Central memory CD8-positive, alpha-beta T cell (primary cell): ENCODE measurements at regions not wholly inside any gene's neighbourhood (a gene's known extent, or its start where the extent isn't known, plus 50 kb on each side); places are given as distances from the start of the nearest gene placed in this dataset.
"Not testable (repeated sequence)": the region's sequence is repeated elsewhere in the genome, so short reads cannot be mapped to it uniquely, and the experiment has no call there.

ENCODE experiments used
- ATAC-seq: fragments of 150-1000 bp; cut with Tn5 transposase; replicated peaks from 2 replicates; pipeline ENCODE4 v1.10.0; 2022; ENCODE audit warnings: mild to moderate bottlenecking, moderate FRiP score, moderate number of reproducible peaks; ENCODE audit not compliant: poor library complexity, severe bottlenecking; ENCODE audit errors: extremely low read depth
- DNase-seq, 2 donors: peaks; one replicate each; pipeline ENCODE4 v3.0.0; 2021; ENCODE audit warnings: low spot score in 2 of 2
- H3K27ac Mint-ChIP-seq: one replicate; pipeline ENCODE4 v1.8.0; 2022; ENCODE audit warnings: low read depth, mild to moderate bottlenecking, moderate library complexity, mixed read lengths
- H3K27me3 Mint-ChIP-seq: one replicate; pipeline ENCODE4 v1.8.0; 2022; ENCODE audit warnings: mixed read lengths
- H3K36me3 Mint-ChIP-seq: one replicate; pipeline ENCODE4 v1.8.0; 2022; ENCODE audit warnings: mild to moderate bottlenecking, moderate library complexity, mixed read lengths; ENCODE audit not compliant: insufficient read depth
- H3K4me1 Mint-ChIP-seq: one replicate; pipeline ENCODE4 v1.8.0; 2022; ENCODE audit warnings: mixed read lengths
- H3K4me3 Mint-ChIP-seq: one replicate; pipeline ENCODE4 v1.8.0; 2022; ENCODE audit warnings: mild to moderate bottlenecking, moderate library complexity, mixed read lengths
- H3K9me3 Mint-ChIP-seq: one replicate; pipeline ENCODE4 v1.8.0; 2022; ENCODE audit warnings: mixed read lengths

DNA sequence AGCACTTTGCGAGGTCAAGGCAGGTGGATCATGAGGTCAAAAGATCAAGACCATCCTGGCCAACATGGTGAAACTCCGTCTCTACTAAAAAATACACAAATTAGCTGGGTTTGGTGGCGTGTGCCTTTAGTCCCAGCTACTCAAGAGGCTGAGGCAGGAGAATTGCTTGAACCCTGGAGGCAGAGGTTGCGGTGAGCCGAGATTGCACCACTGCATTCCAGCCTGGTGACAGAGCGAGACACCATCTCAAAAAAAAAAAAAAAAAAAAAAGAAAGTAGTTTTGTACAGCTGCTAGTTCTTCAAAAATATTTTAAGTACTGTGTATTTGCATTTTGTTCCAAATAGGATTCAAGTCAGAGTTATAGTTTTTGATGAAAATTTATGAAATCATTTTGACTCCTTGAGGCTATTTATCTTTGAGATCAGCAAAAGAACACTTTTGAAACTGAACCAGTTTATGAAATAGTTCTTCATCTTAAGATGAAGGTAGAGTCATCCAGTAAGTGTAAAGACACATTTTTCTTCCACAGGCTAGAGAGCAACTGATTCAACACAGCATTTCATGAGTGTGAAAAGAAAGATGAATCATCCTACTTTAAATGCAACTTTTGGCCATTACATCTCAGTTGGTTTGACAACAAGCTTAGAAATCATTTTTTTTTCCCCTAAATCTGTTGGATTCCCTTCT is 416.5 kb upstream of the KCNMB2 start:
- H3K27ac Mint-ChIP-seq, DNase-seq: not testable (repeated sequence)

DNA sequence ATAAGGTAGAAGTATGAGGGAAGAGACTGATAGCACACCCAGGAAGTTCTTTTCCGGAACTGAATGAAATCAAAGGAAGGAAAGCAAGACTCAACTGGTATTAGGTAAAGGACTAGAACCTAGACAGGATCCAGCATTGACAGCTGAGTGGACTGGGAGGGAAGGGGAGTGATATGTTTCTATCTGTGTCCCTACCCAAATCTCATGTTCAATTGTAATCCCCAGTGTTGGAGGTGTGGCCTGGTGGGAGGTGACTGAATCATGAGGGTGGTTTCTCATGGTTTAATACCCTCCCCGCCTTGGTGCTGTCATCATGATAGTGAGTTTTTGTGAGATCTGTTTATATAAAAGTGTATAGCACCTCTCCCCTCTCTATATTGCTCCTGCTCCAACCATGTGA is 415.9 kb upstream of the KCNMB2 start:
- no peak for ATAC-seq
- H3K36me3 Mint-ChIP-seq, result no peaks in the 10 kb centered on the region
- no peaks in the 10 kb centered on the region for H3K27me3 Mint-ChIP-seq
- peaks cover 13% of the 10 kb centered on the region for H3K9me3 Mint-ChIP-seq
- no peak for DNase-seq
- no peak overlapping the region for H3K4me3 Mint-ChIP-seq
- H3K4me1 Mint-ChIP-seq, result no peaks in the 10 kb centered on the region
- H3K27ac Mint-ChIP-seq, result no peak overlapping the region

More for the DNA sequence above, 416.5 kb upstream of the KCNMB2 start:
- peaks cover 13% of the 10 kb centered on the region for H3K9me3 Mint-ChIP-seq
- not testable (repeated sequence) for ATAC-seq, H3K4me3 Mint-ChIP-seq, H3K36me3 Mint-ChIP-seq, H3K27me3 Mint-ChIP-seq, H3K4me1 Mint-ChIP-seq

DNA sequence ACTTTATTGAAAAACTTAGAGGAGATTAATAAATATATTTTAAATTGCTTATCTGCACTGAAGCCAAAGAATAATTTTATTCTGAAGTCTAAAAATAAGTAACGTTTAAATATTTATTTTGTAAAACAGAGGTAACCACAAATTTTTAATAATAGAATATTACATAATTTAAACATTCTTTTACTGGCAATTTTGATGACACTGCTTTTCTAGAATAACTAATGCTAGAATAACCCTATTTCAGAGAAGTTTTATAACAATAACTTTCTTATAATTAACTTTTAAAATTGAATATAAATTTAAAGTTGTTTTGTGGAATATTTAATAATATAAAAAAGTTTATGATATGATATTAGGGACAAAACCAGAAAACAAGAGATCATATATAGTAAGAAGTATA is 409.6 kb upstream of the KCNMB2 start:
- H3K27ac Mint-ChIP-seq, result no peak overlapping the region
- ATAC-seq, result no peak
- no peaks in the 10 kb centered on the region for H3K9me3 Mint-ChIP-seq
- H3K36me3 Mint-ChIP-seq, result no peaks in the 10 kb centered on the region
- no peaks in the 10 kb centered on the region for H3K4me1 Mint-ChIP-seq
- no peak overlapping the region for H3K4me3 Mint-ChIP-seq
- no peak for DNase-seq
- H3K27me3 Mint-ChIP-seq, result no peaks in the 10 kb centered on the region

DNA sequence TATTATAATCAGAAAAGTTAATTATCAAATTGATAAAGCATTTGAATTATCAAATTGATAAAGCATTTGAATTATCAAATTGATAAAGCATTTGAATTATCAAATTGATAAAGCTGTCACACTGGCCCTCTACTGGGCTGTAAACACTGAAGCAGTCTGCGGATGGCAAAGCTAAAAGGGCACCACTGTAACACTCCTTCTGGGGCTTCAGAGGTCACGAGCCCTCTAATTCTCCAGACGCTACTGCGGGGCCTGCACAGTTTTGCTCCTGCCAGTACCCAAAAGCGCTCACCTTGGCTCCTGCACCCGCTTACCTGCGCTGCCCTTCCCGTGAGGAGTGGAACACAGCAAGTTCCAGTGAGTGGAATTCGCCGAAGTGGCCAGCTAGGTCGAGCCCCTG is 409.0 kb upstream of the KCNMB2 start:
- H3K27ac Mint-ChIP-seq, result no peak overlapping the region
- H3K27me3 Mint-ChIP-seq, result no peaks in the 10 kb centered on the region
- no peaks in the 10 kb centered on the region for H3K4me1 Mint-ChIP-seq
- no peaks in the 10 kb centered on the region for H3K9me3 Mint-ChIP-seq
- H3K36me3 Mint-ChIP-seq, result no peaks in the 10 kb centered on the region
- DNase-seq, result no peak
- no peak for ATAC-seq
- no peak overlapping the region for H3K4me3 Mint-ChIP-seq

DNA sequence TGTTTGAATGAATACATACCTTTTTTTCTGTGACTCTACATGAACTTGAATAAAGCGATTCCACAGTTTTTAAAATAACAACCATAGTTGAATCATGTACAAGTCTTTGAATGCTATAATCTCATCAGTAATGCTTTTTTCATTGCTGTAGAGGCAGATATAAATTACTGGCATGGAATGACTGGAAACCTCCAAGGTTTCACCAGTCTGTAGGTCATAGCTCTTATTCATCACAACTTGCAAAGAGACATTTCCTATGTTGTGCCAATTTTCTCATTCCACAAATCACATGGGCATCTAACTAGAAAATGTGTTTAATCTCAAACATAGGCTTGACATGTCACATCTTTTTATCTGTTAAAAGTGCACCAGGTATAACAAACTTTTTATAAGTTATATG is 407.1 kb upstream of the KCNMB2 start:
- ATAC-seq, result no peak
- no peaks in the 10 kb centered on the region for H3K36me3 Mint-ChIP-seq
- no peaks in the 10 kb centered on the region for H3K4me1 Mint-ChIP-seq
- no peaks in the 10 kb centered on the region for H3K9me3 Mint-ChIP-seq
- no peak for DNase-seq
- H3K27me3 Mint-ChIP-seq, result no peaks in the 10 kb centered on the region
- no peak overlapping the region for H3K4me3 Mint-ChIP-seq
- H3K27ac Mint-ChIP-seq, result no peak overlapping the region

DNA sequence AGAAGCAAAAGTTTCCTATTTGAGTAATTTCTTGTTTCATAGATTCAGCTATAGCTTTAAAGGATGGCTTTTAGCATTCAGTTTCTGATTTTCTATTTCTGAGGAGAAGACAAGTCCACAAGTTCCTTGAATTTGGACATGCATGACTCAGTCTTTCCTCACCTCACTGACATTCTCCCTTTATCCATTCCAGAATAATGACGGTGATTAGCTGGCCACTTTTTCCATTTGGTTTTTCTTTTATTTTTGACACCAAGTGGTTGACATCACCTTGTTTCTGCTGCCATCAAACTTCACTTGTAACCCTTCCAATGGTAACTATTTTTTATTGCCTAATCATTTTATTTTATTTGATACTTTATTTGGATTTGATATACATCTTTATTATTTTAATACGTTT is 404.4 kb upstream of the KCNMB2 start:
- Mint-ChIP-seq H3K9me3 (no peaks in the 10 kb centered on the region), H3K27me3 (peaks cover 9% of the 10 kb centered on the region), H3K4me1 (no peaks in the 10 kb centered on the region), H3K36me3 (no peaks in the 10 kb centered on the region), H3K27ac (no peak overlapping the region), H3K4me3 (no peak overlapping the region)
- ATAC-seq (no peak), DNase-seq (no peak)

DNA sequence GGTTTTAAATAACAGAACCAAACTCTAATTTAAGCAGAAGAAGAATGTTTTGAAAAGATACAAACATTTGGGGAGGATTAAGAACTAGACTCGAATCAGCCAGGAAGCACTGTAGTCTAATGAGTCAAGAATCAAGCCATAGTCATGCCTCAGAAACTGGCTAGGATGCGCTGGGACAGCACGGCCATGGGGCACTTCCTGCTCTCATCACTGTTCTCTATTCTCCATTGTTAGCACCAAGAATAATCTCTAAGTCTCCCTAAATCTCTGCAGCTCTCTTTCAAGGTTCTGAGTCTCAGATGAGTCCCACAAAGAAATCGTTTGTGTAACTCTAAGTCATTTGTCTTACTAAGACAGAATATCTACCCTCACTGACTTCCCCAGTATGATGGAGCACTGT is 399.0 kb upstream of the KCNMB2 start:
- H3K9me3 Mint-ChIP-seq, result peaks cover 6% of the 10 kb centered on the region
- no peaks in the 10 kb centered on the region for H3K36me3 Mint-ChIP-seq
- H3K4me1 Mint-ChIP-seq, result no peaks in the 10 kb centered on the region
- no peak overlapping the region for H3K27ac Mint-ChIP-seq
- H3K4me3 Mint-ChIP-seq, result no peak overlapping the region
- peaks cover 9% of the 10 kb centered on the region for H3K27me3 Mint-ChIP-seq
- DNase-seq, result no peak
- ATAC-seq, result no peak

DNA sequence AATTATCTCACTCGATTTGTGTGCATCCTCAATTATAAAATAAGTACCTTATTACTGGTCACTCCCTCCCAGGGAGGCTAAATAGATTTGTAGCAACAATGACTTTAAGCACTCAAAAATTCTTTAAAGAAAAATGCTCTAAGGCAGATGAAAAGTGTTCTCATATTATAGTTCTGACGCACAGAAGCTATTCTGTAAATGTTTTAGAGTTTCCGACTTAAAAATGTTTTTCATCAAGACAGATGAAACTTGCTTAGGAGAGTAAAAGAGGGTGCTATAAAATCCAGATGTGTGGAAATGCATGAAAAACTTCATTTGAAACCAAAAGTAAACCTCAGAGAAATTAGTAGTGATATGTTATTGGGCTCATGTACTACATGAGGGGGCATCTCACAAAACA is 398.4 kb upstream of the KCNMB2 start:
- no peak for DNase-seq
- Mint-ChIP-seq H3K4me1 (no peaks in the 10 kb centered on the region), H3K27ac (no peak overlapping the region), H3K36me3 (no peaks in the 10 kb centered on the region), H3K27me3 (peaks cover 9% of the 10 kb centered on the region), H3K9me3 (peaks cover 6% of the 10 kb centered on the region), H3K4me3 (no peak overlapping the region)
- no peak for ATAC-seq

DNA sequence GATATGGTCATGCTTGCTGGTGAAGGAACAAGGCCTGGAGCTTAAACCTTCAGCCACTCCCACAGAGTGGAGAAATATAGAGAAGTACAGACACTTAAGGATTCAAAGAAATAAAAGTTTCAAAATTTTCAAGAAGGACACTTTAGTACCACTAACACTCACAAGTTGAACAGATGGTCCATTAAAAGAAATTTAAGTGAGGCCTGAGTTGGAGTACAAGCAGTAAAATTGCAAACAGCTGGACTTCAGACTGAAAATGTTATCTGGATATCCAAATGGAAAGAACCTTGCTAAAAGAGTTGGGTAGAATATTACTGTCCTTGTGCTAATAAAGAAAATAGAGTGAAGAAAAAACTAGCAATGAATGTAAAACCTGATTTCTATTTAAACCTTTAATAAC is 397.1 kb upstream of the KCNMB2 start:
- Mint-ChIP-seq H3K9me3 (peaks cover 6% of the 10 kb centered on the region), H3K4me3 (no peak overlapping the region), H3K4me1 (no peaks in the 10 kb centered on the region), H3K36me3 (no peaks in the 10 kb centered on the region), H3K27ac (no peak overlapping the region), H3K27me3 (peaks cover 9% of the 10 kb centered on the region)
- DNase-seq, result no peak
- no peak for ATAC-seq

DNA sequence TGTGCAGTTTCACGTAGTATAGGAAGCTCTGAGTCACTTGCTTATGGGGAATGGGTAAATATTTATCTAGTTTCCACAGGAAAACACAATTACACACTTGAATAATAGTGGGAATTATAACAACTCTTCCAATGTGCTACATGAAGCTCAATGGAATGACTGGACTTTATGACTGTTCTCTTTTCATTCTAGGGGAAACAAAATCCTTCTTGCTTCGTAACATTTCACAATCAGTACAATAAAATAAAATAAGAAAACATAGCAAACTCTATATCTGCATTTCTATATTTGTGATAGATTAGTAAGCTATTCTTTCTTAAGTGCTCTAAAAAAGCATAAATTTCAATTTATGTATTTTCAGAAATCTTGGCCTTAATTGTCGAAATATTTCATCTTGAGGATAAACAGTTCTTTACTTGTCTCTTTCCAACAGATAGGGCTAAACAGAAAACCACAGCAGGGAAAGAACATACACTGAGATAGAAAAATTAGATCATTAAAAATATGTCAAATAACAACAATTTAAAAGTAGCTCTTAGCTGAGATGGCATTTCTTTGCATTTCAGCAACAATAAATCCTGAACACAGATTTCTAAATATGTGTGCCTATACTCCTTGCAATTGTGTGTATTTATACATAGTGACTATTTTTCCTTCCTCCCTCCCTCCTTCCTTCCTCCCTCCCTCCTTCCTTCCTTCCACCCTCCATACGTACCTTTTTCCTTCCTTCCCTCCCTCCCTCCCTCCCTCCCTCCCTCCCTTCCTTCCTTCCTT is 395.5 kb upstream of the KCNMB2 start:
- Mint-ChIP-seq H3K27ac (no peak overlapping the region), H3K36me3 (no peaks in the 10 kb centered on the region), H3K27me3 (no peaks in the 10 kb centered on the region), H3K4me3 (no peak overlapping the region), H3K9me3 (peaks cover 6% of the 10 kb centered on the region), H3K4me1 (no peaks in the 10 kb centered on the region)
- ATAC-seq, result no peak
- DNase-seq, result no peak

DNA sequence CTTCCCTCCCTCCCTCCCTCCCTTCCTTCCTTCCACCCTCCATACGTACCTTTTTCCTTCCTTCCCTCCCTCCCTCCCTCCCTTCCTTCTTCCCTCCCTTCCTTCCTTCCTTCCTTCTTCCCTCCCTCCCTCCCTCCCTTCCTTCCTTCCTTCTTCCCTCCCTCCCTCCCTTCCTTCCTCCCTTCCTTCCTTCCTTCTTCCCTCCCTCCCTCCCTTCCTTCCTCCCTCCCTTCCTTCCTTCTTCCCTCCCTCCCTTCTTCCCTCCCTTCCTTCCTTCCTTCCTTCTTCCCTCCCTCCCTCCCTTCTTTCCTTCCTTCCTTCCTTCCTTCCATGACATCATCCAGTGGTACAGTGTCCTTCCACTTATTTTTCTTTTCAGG is 394.9 kb upstream of the KCNMB2 start:
- H3K4me3 Mint-ChIP-seq, H3K4me1 Mint-ChIP-seq, H3K36me3 Mint-ChIP-seq, ATAC-seq, H3K9me3 Mint-ChIP-seq, DNase-seq, H3K27me3 Mint-ChIP-seq, H3K27ac Mint-ChIP-seq: not testable (repeated sequence)

DNA sequence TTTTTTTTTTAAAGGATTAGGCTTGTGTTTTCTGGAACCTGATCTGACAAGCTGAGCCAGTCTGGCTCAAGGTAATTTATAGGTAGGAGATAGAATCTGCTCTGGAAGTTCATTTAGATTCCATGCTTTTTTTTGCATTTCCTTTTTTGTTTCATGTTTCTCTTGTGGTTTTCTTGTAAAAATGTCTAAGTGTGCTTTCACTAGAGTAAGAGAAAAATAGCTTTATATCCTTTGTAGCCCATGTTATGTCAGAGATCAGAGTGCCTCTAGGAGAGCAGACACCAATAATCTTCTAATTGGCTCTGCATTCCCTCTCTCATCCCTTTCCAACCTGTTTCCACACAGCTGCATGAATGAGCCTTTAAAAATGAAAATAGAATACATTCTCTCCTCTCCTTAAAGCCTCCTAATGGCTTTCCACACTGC is 389.8 kb upstream of the KCNMB2 start:
- Mint-ChIP-seq H3K36me3 (no peaks in the 10 kb centered on the region), H3K4me1 (no peaks in the 10 kb centered on the region), H3K9me3 (peaks cover 3% of the 10 kb centered on the region), H3K27ac (no peak overlapping the region), H3K27me3 (no peaks in the 10 kb centered on the region), H3K4me3 (no peak overlapping the region)
- DNase-seq (no peak), ATAC-seq (no peak)

DNA sequence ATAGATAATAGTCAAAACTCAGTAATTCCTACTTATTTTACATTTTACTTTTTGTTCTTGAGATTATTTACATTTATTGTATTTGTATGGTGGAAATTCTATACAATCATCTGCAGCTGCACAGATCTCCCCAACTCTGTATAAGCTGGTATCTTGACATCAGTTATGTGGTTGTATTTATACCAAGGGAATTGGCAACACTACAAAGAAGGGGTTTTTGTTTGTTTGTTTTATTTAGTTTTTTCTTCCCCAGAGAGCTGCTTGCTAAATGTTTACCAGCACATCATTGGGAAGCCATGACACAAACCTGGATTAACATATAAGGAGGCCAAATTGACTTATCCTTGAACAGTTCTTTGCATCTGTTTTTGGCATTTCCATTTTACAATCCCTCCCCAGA is 389.2 kb upstream of the KCNMB2 start:
- Mint-ChIP-seq H3K36me3 (no peaks in the 10 kb centered on the region), H3K27me3 (no peaks in the 10 kb centered on the region)
- ATAC-seq, result no peak

More for the DNA sequence above, 389.2 kb upstream of the KCNMB2 start:
- DNase-seq, result no peak
- H3K4me3 Mint-ChIP-seq, result no peak overlapping the region
- H3K27ac Mint-ChIP-seq, result no peak overlapping the region
- no peaks in the 10 kb centered on the region for H3K4me1 Mint-ChIP-seq
- H3K9me3 Mint-ChIP-seq, result no peaks in the 10 kb centered on the region
